ENCODE measurements at regions not wholly inside any gene's neighbourhood (a gene's known extent, or its start where the extent isn't known, plus 50 kb on each side); places are given as distances from the start of the nearest gene placed in this dataset.

- DNase-seq (ENCODE audit: low spot score) = no peak
Measured at GRCh38 chr1:56390934-56391731, 188.2 kb downstream of the PLPP3 start.

- DNase-seq (ENCODE audit: low spot score) = peak; percentile 7
Measured at GRCh38 chr1:56390232-56390867, 189.0 kb downstream of the PLPP3 start.

GRCh38 chr1:56389813-56390212 lies 189.6 kb downstream of the PLPP3 start:
- DNase-seq (ENCODE audit: low spot score) = no peak

GRCh38 chr1:56387071-56387740 lies 192.2 kb downstream of the PLPP3 start:
- peak; percentile 11 for DNase-seq (ENCODE audit: low spot score)

- no peak for DNase-seq (ENCODE audit: low spot score)
Measured at GRCh38 chr1:56385314-56385713, 194.0 kb downstream of the PLPP3 start.

- no peak for DNase-seq (ENCODE audit: low spot score)
Measured at GRCh38 chr1:56382929-56383328, 196.4 kb downstream of the PLPP3 start.

GRCh38 chr1:56380531-56380930 lies 198.8 kb downstream of the PLPP3 start:
- DNase-seq (ENCODE audit: low spot score) = no peak

- no peak for DNase-seq (ENCODE audit: low spot score)
Measured at GRCh38 chr1:56378341-56379070, 200.9 kb downstream of the PLPP3 start.

GRCh38 chr1:56377431-56377830 lies 201.9 kb downstream of the PLPP3 start:
- DNase-seq (ENCODE audit: low spot score) = no peak

GRCh38 chr1:56376188-56376984 lies 203.0 kb downstream of the PLPP3 start:
- peak; percentile 88 for DNase-seq (ENCODE audit: low spot score)

- DNase-seq (ENCODE audit: low spot score) = no peak
Measured at GRCh38 chr1:56375326-56375804, 204.0 kb downstream of the PLPP3 start.

GRCh38 chr1:56374026-56374974 lies 205.1 kb downstream of the PLPP3 start:
- DNase-seq (ENCODE audit: low spot score) = no peak

GRCh38 chr1:56370513-56370912 lies 208.8 kb downstream of the PLPP3 start:
- no peak for DNase-seq (ENCODE audit: low spot score)

- peak; percentile 5 for DNase-seq (ENCODE audit: low spot score)
Measured at GRCh38 chr1:56363007-56363770, 216.2 kb downstream of the PLPP3 start.

GRCh38 chr1:56360021-56360420 lies 219.3 kb downstream of the PLPP3 start:
- DNase-seq (ENCODE audit: low spot score) = no peak

GRCh38 chr1:56359056-56359455 lies 220.3 kb downstream of the PLPP3 start:
- no peak for DNase-seq (ENCODE audit: low spot score)

- DNase-seq (ENCODE audit: low spot score) = no peak
Measured at GRCh38 chr1:56357927-56358690, 221.3 kb downstream of the PLPP3 start.

- no peak for DNase-seq (ENCODE audit: low spot score)
Measured at GRCh38 chr1:56356376-56356990, 222.9 kb downstream of the PLPP3 start.

Data from SW480 (cell line).